Osteoblast (primary cell): ENCODE measurements at regions not wholly inside any gene's neighbourhood (a gene's known extent, or its start where the extent isn't known, plus 50 kb on each side); places are given as distances from the start of the nearest gene placed in this dataset.
"Not testable (repeated sequence)": the region's sequence is repeated elsewhere in the genome, so short reads cannot be mapped to it uniquely, and the experiment has no call there.

Experiments
- DNase-seq: peaks from one replicate; pipeline ENCODE4 v3.0.0; 2011; ENCODE audit warnings: low spot score, mixed read lengths; ENCODE audit not compliant: insufficient read length; ENCODE audit errors: missing footprints
- H2AFZ ChIP-seq: 2 replicates; pipeline ENCODE4 v1.6.0; 2011; ENCODE audit warnings: mild to moderate bottlenecking, low read length
- H3K27ac ChIP-seq: 2 replicates; pipeline ENCODE4 v1.5.1; 2011; ENCODE audit warnings: mild to moderate bottlenecking, low read depth, low read length, moderate library complexity
- H3K27me3 ChIP-seq: 2 replicates; pipeline ENCODE4 v1.6.0; 2012; ENCODE audit warnings: mild to moderate bottlenecking, control low read depth, inconsistent platforms, low read length, moderate library complexity; ENCODE audit not compliant: insufficient read depth
- H3K36me3 ChIP-seq: 2 replicates; pipeline ENCODE4 v1.5.1; 2011; ENCODE audit warnings: mild to moderate bottlenecking, low read length, control low read depth, moderate library complexity; ENCODE audit not compliant: insufficient read depth
- H3K4me1 ChIP-seq: 2 replicates; pipeline ENCODE4 v1.5.1; 2011; ENCODE audit warnings: mild to moderate bottlenecking, low read length, control low read depth, moderate library complexity; ENCODE audit not compliant: insufficient read depth
- H3K4me2 ChIP-seq: 2 replicates; pipeline ENCODE4 v1.6.0; 2011; ENCODE audit warnings: mild to moderate bottlenecking, low read length; ENCODE audit not compliant: insufficient read depth
- H3K4me3 ChIP-seq: fragments of 200-600 bp; sonication (generic); 3 replicates; pipeline ENCODE4 v1.5.1; 2012; ENCODE audit warnings: mild to moderate bottlenecking, low read length, inconsistent platforms; ENCODE audit not compliant: insufficient read depth
- H3K79me2 ChIP-seq: 2 replicates; pipeline ENCODE4 v1.6.0; 2012; ENCODE audit warnings: mild to moderate bottlenecking, low read length, control low read depth, inconsistent platforms; ENCODE audit not compliant: insufficient read depth
- H3K9me3 ChIP-seq: 2 replicates; pipeline ENCODE4 v1.5.1; 2011; ENCODE audit warnings: low read depth, low read length, control low read depth
- H4K20me1 ChIP-seq: 2 replicates; pipeline ENCODE4 v1.6.0; 2012; ENCODE audit warnings: mild to moderate bottlenecking, low read length, control low read depth; ENCODE audit not compliant: insufficient read depth
- TF ChIP-seq, protein P1 (sequence below): IDR thresholded peaks from 2 replicates; pipeline ENCODE4 v1.5.1; 2011; ENCODE audit warnings: mild to moderate bottlenecking, low read depth, low read length, moderate library complexity; ENCODE audit errors: extremely low read depth

DNA sequence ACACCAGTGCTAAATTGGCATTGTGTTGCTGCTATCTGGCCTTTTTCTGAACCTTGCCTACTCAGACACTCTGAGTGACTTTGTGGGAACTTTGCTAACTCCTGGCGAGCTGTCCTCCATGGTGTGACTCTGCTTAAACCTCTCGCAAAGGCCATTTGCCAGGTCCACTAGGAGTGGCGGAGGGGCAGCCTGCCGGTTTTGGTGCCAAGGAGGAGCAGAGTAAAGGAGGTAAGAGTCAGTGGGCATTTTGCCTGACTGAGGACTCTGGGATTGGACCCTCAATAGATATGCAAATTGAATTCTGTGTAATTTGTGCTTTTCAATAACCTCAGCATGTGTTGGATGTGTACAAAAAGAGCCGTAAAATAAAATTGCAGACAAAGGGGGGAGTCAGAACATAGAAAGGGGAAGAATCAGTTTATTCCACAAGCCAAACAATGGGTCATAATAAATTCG lies 386.6 kb upstream of the NFIA start:
- Histone ChIP-seq H3K36me3 (no peaks in the 10 kb centered on the region), H3K4me2 (no peak overlapping the region), H3K79me2 (no peaks in the 10 kb centered on the region), H3K4me1 (no peaks in the 10 kb centered on the region), H2AFZ (no peak overlapping the region), H3K4me3 (no peak overlapping the region), H3K27me3 (no peaks in the 10 kb centered on the region), H3K27ac (no peak overlapping the region), H4K20me1 (no peaks in the 10 kb centered on the region), H3K9me3 (no peaks in the 10 kb centered on the region)
- TF ChIP-seq, protein P1, sequence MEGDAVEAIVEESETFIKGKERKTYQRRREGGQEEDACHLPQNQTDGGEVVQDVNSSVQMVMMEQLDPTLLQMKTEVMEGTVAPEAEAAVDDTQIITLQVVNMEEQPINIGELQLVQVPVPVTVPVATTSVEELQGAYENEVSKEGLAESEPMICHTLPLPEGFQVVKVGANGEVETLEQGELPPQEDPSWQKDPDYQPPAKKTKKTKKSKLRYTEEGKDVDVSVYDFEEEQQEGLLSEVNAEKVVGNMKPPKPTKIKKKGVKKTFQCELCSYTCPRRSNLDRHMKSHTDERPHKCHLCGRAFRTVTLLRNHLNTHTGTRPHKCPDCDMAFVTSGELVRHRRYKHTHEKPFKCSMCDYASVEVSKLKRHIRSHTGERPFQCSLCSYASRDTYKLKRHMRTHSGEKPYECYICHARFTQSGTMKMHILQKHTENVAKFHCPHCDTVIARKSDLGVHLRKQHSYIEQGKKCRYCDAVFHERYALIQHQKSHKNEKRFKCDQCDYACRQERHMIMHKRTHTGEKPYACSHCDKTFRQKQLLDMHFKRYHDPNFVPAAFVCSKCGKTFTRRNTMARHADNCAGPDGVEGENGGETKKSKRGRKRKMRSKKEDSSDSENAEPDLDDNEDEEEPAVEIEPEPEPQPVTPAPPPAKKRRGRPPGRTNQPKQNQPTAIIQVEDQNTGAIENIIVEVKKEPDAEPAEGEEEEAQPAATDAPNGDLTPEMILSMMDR, result no peak
- no peak for DNase-seq

GRCh38 chr1:60694980-60695379 lies 387.4 kb upstream of the NFIA start:
- TF ChIP-seq, protein P1, result no peak

DNA sequence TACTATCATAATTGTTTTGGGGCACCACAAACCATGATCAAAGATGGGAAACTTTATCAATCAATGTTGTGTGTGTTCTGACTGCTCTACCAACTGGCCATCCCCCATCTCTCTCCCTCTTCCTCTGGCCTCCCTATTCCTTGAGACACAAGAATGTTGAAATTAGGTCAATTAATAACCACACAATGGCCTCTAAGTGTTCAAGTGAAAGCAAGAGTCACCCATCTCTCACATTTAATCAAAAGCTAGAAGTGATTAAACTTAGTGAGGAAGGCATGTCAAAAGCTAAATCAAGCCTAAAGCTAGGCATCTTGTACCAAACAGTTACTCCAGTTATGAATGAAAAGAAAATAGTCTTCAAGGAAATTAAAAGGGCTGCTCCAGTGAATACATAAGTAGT lies 390.3 kb upstream of the NFIA start:
- H3K27me3 ChIP-seq, result no peaks in the 10 kb centered on the region
- no peaks in the 10 kb centered on the region for H3K4me1 ChIP-seq
- no peak overlapping the region for H3K4me2 ChIP-seq
- no peak overlapping the region for H3K4me3 ChIP-seq
- TF ChIP-seq, protein P1, result no peak
- no peak overlapping the region for H2AFZ ChIP-seq
- no peaks in the 10 kb centered on the region for H3K79me2 ChIP-seq
- H3K36me3 ChIP-seq, result no peaks in the 10 kb centered on the region
- no peak overlapping the region for H3K27ac ChIP-seq
- H3K9me3 ChIP-seq, result no peaks in the 10 kb centered on the region
- H4K20me1 ChIP-seq, result no peaks in the 10 kb centered on the region
- DNase-seq, result no peak

More at GRCh38 chr1:60694980-60695379, 387.4 kb upstream of the NFIA start:
- Histone ChIP-seq H3K36me3 (no peaks in the 10 kb centered on the region), H3K79me2 (no peaks in the 10 kb centered on the region), H4K20me1 (no peaks in the 10 kb centered on the region), H2AFZ (no peak overlapping the region), H3K27ac (no peak overlapping the region), H3K4me3 (no peak overlapping the region), H3K4me1 (no peaks in the 10 kb centered on the region), H3K4me2 (no peak overlapping the region), H3K9me3 (no peaks in the 10 kb centered on the region), H3K27me3 (no peaks in the 10 kb centered on the region)
- no peak for DNase-seq

DNA sequence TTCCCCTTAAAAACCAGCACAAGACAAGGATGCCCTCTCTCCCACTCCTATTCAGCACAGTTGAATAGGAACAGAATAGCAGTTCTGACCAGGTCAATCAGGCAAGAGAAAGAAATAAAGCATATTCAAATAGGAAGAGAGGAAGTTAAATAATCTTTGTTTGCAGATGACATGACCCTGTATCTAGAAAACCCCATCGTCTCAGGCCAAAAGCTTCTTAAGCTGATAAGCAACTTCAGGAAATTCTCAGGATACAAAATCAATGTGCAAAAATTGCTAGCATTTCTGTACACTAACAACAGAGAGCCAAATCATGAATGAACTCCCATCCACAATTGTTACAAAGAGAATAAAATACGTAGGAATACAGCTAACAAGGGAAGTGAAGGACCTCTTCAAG lies 394.1 kb upstream of the NFIA start:
- not testable (repeated sequence) for H3K36me3 ChIP-seq, H3K27me3 ChIP-seq, H3K79me2 ChIP-seq, H3K4me2 ChIP-seq, H3K9me3 ChIP-seq, H2AFZ ChIP-seq, H3K27ac ChIP-seq, H3K4me3 ChIP-seq, DNase-seq, H4K20me1 ChIP-seq, H3K4me1 ChIP-seq
